GM19468 (cell line): ENCODE measurements at regions not wholly inside any gene's neighbourhood (a gene's known extent, or its start where the extent isn't known, plus 50 kb on each side); places are given as distances from the start of the nearest gene placed in this dataset.
A peak's percentile ranks its signal among the peaks of the same experiment; 100 is the strongest.
"Not testable (repeated sequence)": the region's sequence is repeated elsewhere in the genome, so short reads cannot be mapped to it uniquely, and the experiment has no call there.

Source experiments
- ATAC-seq: cut with Tn5 transposase; IDR thresholded peaks from one replicate; pipeline ENCODE4 v1.9.1; 2021; ENCODE audit warnings: mild to moderate bottlenecking, moderate library complexity, moderate number of reproducible peaks; ENCODE audit not compliant: unreplicated experiment; ENCODE audit errors: extremely low read depth

GRCh38 chr3:152574461-152575079 is 260.4 kb upstream of the P2RY1 start:
- peak; percentile 55 for ATAC-seq

GRCh38 chr3:152578769-152579168 is 256.2 kb upstream of the P2RY1 start:
- ATAC-seq = no peak

- ATAC-seq = no peak
Observed at GRCh38 chr3:152581951-152582350, 253.0 kb upstream of the P2RY1 start.

- ATAC-seq = no peak
Observed at GRCh38 chr3:152583963-152584362, 251.0 kb upstream of the P2RY1 start.

- ATAC-seq = no peak
Observed at GRCh38 chr3:152586974-152587373, 248.0 kb upstream of the P2RY1 start.

- no peak for ATAC-seq
Observed at GRCh38 chr3:152587861-152588260, 247.1 kb upstream of the P2RY1 start.

GRCh38 chr3:152589644-152590043 is 245.3 kb upstream of the P2RY1 start:
- ATAC-seq = no peak

- ATAC-seq = no peak
Observed at GRCh38 chr3:152591515-152591914, 243.4 kb upstream of the P2RY1 start.

GRCh38 chr3:152593242-152593641 is 241.7 kb upstream of the P2RY1 start:
- no peak for ATAC-seq

- peak; percentile 100 for ATAC-seq
Observed at GRCh38 chr3:152595975-152596821, 238.7 kb upstream of the P2RY1 start.

GRCh38 chr3:152596832-152597231 is 238.1 kb upstream of the P2RY1 start:
- ATAC-seq = not testable (repeated sequence)

GRCh38 chr3:152606146-152606545 is 228.8 kb upstream of the P2RY1 start:
- ATAC-seq = no peak

- ATAC-seq = no peak
Observed at GRCh38 chr3:152607179-152607578, 227.8 kb upstream of the P2RY1 start.

- no peak for ATAC-seq
Observed at GRCh38 chr3:152608696-152609594, 226.0 kb upstream of the P2RY1 start.

- ATAC-seq = no peak
Observed at GRCh38 chr3:152609891-152610290, 225.0 kb upstream of the P2RY1 start.

GRCh38 chr3:152610622-152611021 is 224.3 kb upstream of the P2RY1 start:
- no peak for ATAC-seq

- ATAC-seq = no peak
Observed at GRCh38 chr3:152611905-152612304, 223.0 kb upstream of the P2RY1 start.

- ATAC-seq = no peak
Observed at GRCh38 chr3:152613851-152614250, 221.1 kb upstream of the P2RY1 start.

GRCh38 chr3:152615681-152616080 is 219.2 kb upstream of the P2RY1 start:
- no peak for ATAC-seq

GRCh38 chr3:152617609-152618008 is 217.3 kb upstream of the P2RY1 start:
- ATAC-seq = no peak

GRCh38 chr3:152618529-152618928 is 216.4 kb upstream of the P2RY1 start:
- ATAC-seq = no peak
